HepG2 (cell line): ENCODE measurements at regions not wholly inside any gene's neighbourhood (a gene's known extent, or its start where the extent isn't known, plus 50 kb on each side); places are given as distances from the start of the nearest gene placed in this dataset.

Experiments used
- ATAC-seq: fragments of 200-7000 bp; cut with Tn5 transposase; 3 replicates; pipeline ENCODE4 v1.9.1; 2020; ENCODE audit warnings: mild to moderate bottlenecking, moderate library complexity
- BruUV-seq: library from RNA; stranded (reverse); fragments of 400-500 nt; replicated peaks from 2 replicates; lab custom pipeline; 2021; lab: Mats Ljungman, UMichigan
- CTCF ChIA-PET: fragments of 300-600 bp; formaldehyde crosslinking; extraction: SDS; loops from one replicate; lab custom pipeline; 2021; ENCODE audit warnings: low total read pairs, inconsistent platforms, low intra/inter-chr PET ratio; lab: Yijun Ruan, JAX
- POLR2A ChIA-PET: fragments of 350-600 bp; sonication (Branson Sonifier 250); formaldehyde crosslinking; loops from one replicate; lab custom pipeline; 2020; ENCODE audit warnings: antibody characterized with exemption, inconsistent platforms; lab: Yijun Ruan, JAX
- DNase-seq: peaks from one replicate; pipeline ENCODE4 v3.0.0-alpha.2; 2015; ENCODE audit warnings: low spot score
- FAIRE-seq: peaks from 3 replicates; lab custom pipeline; 2011; peaks lifted over from hg19 to GRCh38; lab: Jason Lieb, UNC
- H2AFZ ChIP-seq: one replicate; pipeline ENCODE4 v1.6.1; 2011; ENCODE audit warnings: low read length, inconsistent platforms
- H3K27ac ChIP-seq: fragments of 300-600 bp; 3 replicates; pipeline ENCODE4 v1.8.0; 2011; ENCODE audit warnings: mixed run types, mild to moderate bottlenecking, mixed read lengths, low read length, inconsistent platforms; ENCODE audit not compliant: insufficient read depth; ENCODE audit errors: extremely low read length
- H3K27me3 ChIP-seq, 2 experiments: fragments of 200-600 bp in 1 of 2; 2 replicates in 1 of 2; 3 replicates in 1 of 2; pipeline versions ENCODE4 v1.6.0 to v1.8.0; 2011; ENCODE audit warnings: low read length in 2 of 2, mild to moderate bottlenecking in 2 of 2, moderate library complexity in 2 of 2, inconsistent platforms in 1 of 2; ENCODE audit not compliant: insufficient read depth in 2 of 2, control insufficient read depth in 1 of 2
- H3K36me3 ChIP-seq, 2 experiments: fragments of 200-600 bp in 1 of 2; replicated peaks in 1 of 2; 2 replicates in 1 of 2; 3 replicates in 1 of 2; pipeline versions ENCODE4 v1.5.1 to v1.8.0; 2011; ENCODE audit warnings: low read length in 2 of 2, inconsistent platforms in 1 of 2; ENCODE audit not compliant: insufficient read depth in 2 of 2, control insufficient read depth in 1 of 2
- H3K4me1 ChIP-seq: 2 replicates; pipeline ENCODE4 v1.5.1; 2012; ENCODE audit warnings: low read length, inconsistent platforms; ENCODE audit not compliant: insufficient read depth
- H3K4me2 ChIP-seq: 2 replicates; pipeline ENCODE4 v1.6.0; 2011; ENCODE audit warnings: low read depth, low read length, inconsistent platforms
- H3K4me3 ChIP-seq, 3 experiments: fragments of 200-600 bp in 1 of 3; sonication (generic), shearing (Covaris generic) in 1 of 3; replicated peaks in 1 of 3; 2 replicates each; pipeline ENCODE4 v1.5.1; 2011 to 2016; ENCODE audit warnings: low read length in 3 of 3, inconsistent platforms in 2 of 3, low read depth in 2 of 3, mild to moderate bottlenecking in 2 of 3, control low read depth in 1 of 3, mixed read lengths in 1 of 3; ENCODE audit not compliant: insufficient read depth in 1 of 3
- H3K79me2 ChIP-seq: one replicate; pipeline ENCODE4 v1.6.1; 2011; ENCODE audit warnings: low read length, inconsistent platforms; ENCODE audit not compliant: insufficient read depth
- H3K9ac ChIP-seq: 2 replicates; pipeline ENCODE4 v1.6.0; 2011; ENCODE audit warnings: mild to moderate bottlenecking, low read depth, low read length, inconsistent platforms; ENCODE audit not compliant: insufficient read depth
- H3K9me3 ChIP-seq: 2 replicates; pipeline ENCODE4 v1.5.1; 2012; ENCODE audit warnings: mild to moderate bottlenecking, low read length
- H4K20me1 ChIP-seq: 2 replicates; pipeline ENCODE4 v1.6.0; 2011; ENCODE audit warnings: inconsistent platforms, mild to moderate bottlenecking, low read length, moderate library complexity; ENCODE audit not compliant: insufficient read depth
- ARHGAP35 ChIP-seq: sonication (generic); formaldehyde crosslinking; IDR thresholded peaks from 2 replicates; pipeline ENCODE4 v1.9.0; 2022; ENCODE audit warnings: mild to moderate bottlenecking, inconsistent platforms, moderate library complexity, missing genetic modification reagents, borderline replicate concordance
- PHF5A ChIP-seq: IDR thresholded peaks from one replicate; pipeline ENCODE4 v1.6.1; 2018; ENCODE audit warnings: low read depth, missing genetic modification reagents; ENCODE audit not compliant: unreplicated experiment
- TCF7 ChIP-seq: sonication (generic); IDR thresholded peaks from 2 replicates; pipeline ENCODE4 v1.6.1; 2016; ENCODE audit warnings: antibody characterized with exemption, low read depth
- ZBTB8A ChIP-seq: sonication (generic); formaldehyde crosslinking; IDR thresholded peaks from 2 replicates; pipeline ENCODE4 v1.4.0; 2020; ENCODE audit warnings: mild to moderate bottlenecking, low read depth, missing genetic modification reagents, borderline replicate concordance
- ZNF510 ChIP-seq: sonication (generic); formaldehyde crosslinking; IDR thresholded peaks from 2 replicates; pipeline ENCODE4 v1.4.0; 2020; ENCODE audit warnings: low read depth, mild to moderate bottlenecking, missing genetic modification reagents
- ZNF766 ChIP-seq: sonication (generic); formaldehyde crosslinking; IDR thresholded peaks from 2 replicates; pipeline ENCODE4 v1.5.0; 2020; ENCODE audit warnings: missing genetic modification reagents, borderline replicate concordance
- ZNF879 ChIP-seq: sonication (generic); formaldehyde crosslinking; IDR thresholded peaks from 2 replicates; pipeline ENCODE4 v1.8.1; 2023; ENCODE audit warnings: missing genetic modification reagents
- in situ Hi-C: cut with HindIII; loops from 2 replicates; pipeline ENCODE4 v1.10.0; 2017; ENCODE audit warnings: low pct_unique_long_range_greater_than_20kb; ENCODE audit not compliant: extremely low pct_ligation_motif_present
- intact Hi-C: fragments of 100-400 bp; cut with micrococcal nuclease; formaldehyde crosslinking; loops from one replicate; pipeline ENCODE4 v1.10.0; 2022; ENCODE audit not compliant: unreplicated experiment
- TF ChIP-seq, protein P1 (sequence below): sonication (generic); formaldehyde crosslinking; IDR thresholded peaks from 2 replicates; pipeline ENCODE4 v1.5.0; 2020; ENCODE audit warnings: missing genetic modification reagents
- TF ChIP-seq, protein P2 (sequence below): sonication (generic); formaldehyde crosslinking; IDR thresholded peaks from 2 replicates; pipeline ENCODE4 v1.8.1; 2023; ENCODE audit warnings: missing genetic modification reagents, mild to moderate bottlenecking, borderline replicate concordance
- TF ChIP-seq, protein P3 (sequence below), 2 experiments: sonication (generic) in 1 of 2; formaldehyde crosslinking in 1 of 2; IDR thresholded peaks; 2 replicates each; pipeline versions ENCODE4 v1.4.0 to v1.6.1; 2016 to 2020; ENCODE audit warnings: borderline replicate concordance in 1 of 2, low read depth in 1 of 2, mild to moderate bottlenecking in 1 of 2, missing genetic modification reagents in 1 of 2
- TF ChIP-seq, protein P4 (sequence below): IDR thresholded peaks from 2 replicates; pipeline ENCODE4 v1.6.1; 2016; ENCODE audit warnings: mild to moderate bottlenecking, missing biosample characterization, missing genetic modification reagents
- TF ChIP-seq, protein P5 (sequence below): sonication (generic); formaldehyde crosslinking; conservative IDR thresholded peaks from 2 replicates; pipeline ENCODE4 v1.4.0; 2020; ENCODE audit warnings: missing genetic modification reagents

DNA sequence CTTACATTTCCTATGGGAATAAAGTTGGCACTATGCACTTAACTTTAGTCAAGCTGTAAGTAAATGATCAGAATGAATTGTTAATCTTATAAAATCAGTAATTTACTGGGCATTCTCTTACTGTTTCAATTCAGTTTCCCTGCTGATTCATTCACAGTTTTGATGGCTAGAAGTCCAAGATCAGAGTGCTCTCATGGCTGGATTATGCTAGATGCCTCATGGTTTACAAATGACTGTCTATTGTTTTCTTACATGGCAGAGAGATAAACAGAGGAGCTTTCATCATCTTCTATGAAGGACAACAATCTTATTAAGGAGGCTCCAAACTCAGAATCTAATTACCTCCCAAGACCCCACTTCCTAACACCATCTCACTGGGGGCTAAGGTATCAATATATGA is 135.1 kb upstream of the CARD18 start:
- no peak for DNase-seq
- in situ Hi-C loops (no loop called here), intact Hi-C loops (no loop called here)
- no TSS peak for BruUV-seq
- Histone ChIP-seq H3K4me1 (no peaks in the 10 kb centered on the region), H3K79me2 (no peaks in the 10 kb centered on the region), H3K27ac (no peak overlapping the region), H3K4me2 (no peak overlapping the region), H2AFZ (no peak overlapping the region), H4K20me1 (no peaks in the 10 kb centered on the region), H3K9me3 (no peaks in the 10 kb centered on the region), H3K27me3 (no peaks in the 10 kb centered on the region), H3K36me3 (no peaks in the 10 kb centered on the region), H3K9ac (no peak overlapping the region), H3K4me3 (no peak overlapping the region)
- FAIRE-seq: no peak
- no peak for ATAC-seq
- ChIA-PET CTCF (no interaction called here), POLR2A (no interaction called here)
- TF ChIP-seq PHF5A (CRISPR knock-in tag) (no peak), TCF7 (no peak), ZNF766 (CRISPR knock-in tag) (no peak), ZNF879 (CRISPR knock-in tag) (no peak), ARHGAP35 (CRISPR knock-in tag) (no peak), ZBTB8A (no peak), ZNF510 (CRISPR knock-in tag) (no peak)
- TF ChIP-seq, protein P1, sequence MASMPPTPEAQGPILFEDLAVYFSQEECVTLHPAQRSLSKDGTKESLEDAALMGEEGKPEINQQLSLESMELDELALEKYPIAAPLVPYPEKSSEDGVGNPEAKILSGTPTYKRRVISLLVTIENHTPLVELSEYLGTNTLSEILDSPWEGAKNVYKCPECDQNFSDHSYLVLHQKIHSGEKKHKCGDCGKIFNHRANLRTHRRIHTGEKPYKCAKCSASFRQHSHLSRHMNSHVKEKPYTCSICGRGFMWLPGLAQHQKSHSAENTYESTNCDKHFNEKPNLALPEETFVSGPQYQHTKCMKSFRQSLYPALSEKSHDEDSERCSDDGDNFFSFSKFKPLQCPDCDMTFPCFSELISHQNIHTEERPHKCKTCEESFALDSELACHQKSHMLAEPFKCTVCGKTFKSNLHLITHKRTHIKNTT: no peak
- TF ChIP-seq, protein P2, sequence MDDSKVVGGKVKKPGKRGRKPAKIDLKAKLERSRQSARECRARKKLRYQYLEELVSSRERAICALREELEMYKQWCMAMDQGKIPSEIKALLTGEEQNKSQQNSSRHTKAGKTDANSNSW (CRISPR knock-in tag): no peak
- TF ChIP-seq, protein P3, sequence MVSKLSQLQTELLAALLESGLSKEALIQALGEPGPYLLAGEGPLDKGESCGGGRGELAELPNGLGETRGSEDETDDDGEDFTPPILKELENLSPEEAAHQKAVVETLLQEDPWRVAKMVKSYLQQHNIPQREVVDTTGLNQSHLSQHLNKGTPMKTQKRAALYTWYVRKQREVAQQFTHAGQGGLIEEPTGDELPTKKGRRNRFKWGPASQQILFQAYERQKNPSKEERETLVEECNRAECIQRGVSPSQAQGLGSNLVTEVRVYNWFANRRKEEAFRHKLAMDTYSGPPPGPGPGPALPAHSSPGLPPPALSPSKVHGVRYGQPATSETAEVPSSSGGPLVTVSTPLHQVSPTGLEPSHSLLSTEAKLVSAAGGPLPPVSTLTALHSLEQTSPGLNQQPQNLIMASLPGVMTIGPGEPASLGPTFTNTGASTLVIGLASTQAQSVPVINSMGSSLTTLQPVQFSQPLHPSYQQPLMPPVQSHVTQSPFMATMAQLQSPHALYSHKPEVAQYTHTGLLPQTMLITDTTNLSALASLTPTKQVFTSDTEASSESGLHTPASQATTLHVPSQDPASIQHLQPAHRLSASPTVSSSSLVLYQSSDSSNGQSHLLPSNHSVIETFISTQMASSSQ (IDR thresholded peaks at IDR 0.05; ENCODE audit: low read depth): no peak
- TF ChIP-seq, protein P3 (CRISPR knock-in tag; IDR thresholded peaks at IDR 0.05; ENCODE audit: borderline replicate concordance): no peak
- TF ChIP-seq, protein P4, sequence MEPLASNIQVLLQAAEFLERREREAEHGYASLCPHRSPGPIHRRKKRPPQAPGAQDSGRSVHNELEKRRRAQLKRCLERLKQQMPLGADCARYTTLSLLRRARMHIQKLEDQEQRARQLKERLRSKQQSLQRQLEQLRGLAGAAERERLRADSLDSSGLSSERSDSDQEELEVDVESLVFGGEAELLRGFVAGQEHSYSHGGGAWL (CRISPR knock-in tag): no peak
- TF ChIP-seq, protein P5, sequence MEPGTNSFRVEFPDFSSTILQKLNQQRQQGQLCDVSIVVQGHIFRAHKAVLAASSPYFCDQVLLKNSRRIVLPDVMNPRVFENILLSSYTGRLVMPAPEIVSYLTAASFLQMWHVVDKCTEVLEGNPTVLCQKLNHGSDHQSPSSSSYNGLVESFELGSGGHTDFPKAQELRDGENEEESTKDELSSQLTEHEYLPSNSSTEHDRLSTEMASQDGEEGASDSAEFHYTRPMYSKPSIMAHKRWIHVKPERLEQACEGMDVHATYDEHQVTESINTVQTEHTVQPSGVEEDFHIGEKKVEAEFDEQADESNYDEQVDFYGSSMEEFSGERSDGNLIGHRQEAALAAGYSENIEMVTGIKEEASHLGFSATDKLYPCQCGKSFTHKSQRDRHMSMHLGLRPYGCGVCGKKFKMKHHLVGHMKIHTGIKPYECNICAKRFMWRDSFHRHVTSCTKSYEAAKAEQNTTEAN (CRISPR knock-in tag): no peak
